ENCODE measurements at regions not wholly inside any gene's neighbourhood (a gene's known extent, or its start where the extent isn't known, plus 50 kb on each side); places are given as distances from the start of the nearest gene placed in this dataset.
"Not testable (repeated sequence)": the region's sequence is repeated elsewhere in the genome, so short reads cannot be mapped to it uniquely, and the experiment has no call there.

GRCh38 chr6:112401083-112401482, 54.0 kb downstream of the RFPL4B start:
- DNase-seq = no peak

- DNase-seq = no peak
Measured at GRCh38 chr6:112407101-112407590, 60.0 kb downstream of the RFPL4B start.

GRCh38 chr6:112408522-112408921, 61.4 kb downstream of the RFPL4B start:
- no peak for DNase-seq

- no peak for DNase-seq
Measured at GRCh38 chr6:112409311-112409710, 62.2 kb downstream of the RFPL4B start.

GRCh38 chr6:112413780-112414179, 66.7 kb downstream of the RFPL4B start:
- no peak for DNase-seq

GRCh38 chr6:112415366-112415765, 68.2 kb downstream of the RFPL4B start:
- no peak for DNase-seq

GRCh38 chr6:112416866-112417265, 69.7 kb downstream of the RFPL4B start:
- DNase-seq = no peak

GRCh38 chr6:112427011-112427410, 79.9 kb downstream of the RFPL4B start:
- not testable (repeated sequence) for DNase-seq

GRCh38 chr6:112427499-112427898, 80.4 kb downstream of the RFPL4B start:
- DNase-seq = no peak

- no peak for DNase-seq
Measured at GRCh38 chr6:112428477-112428876, 81.3 kb downstream of the RFPL4B start.

- DNase-seq = no peak
Measured at GRCh38 chr6:112429226-112429625, 82.1 kb downstream of the RFPL4B start.

GRCh38 chr6:112431803-112432202, 84.7 kb downstream of the RFPL4B start:
- no peak for DNase-seq

- no peak for DNase-seq
Measured at GRCh38 chr6:112432853-112433252, 85.7 kb downstream of the RFPL4B start.

- DNase-seq = no peak
Measured at GRCh38 chr6:112433457-112433856, 86.3 kb downstream of the RFPL4B start.

- DNase-seq = no peak
Measured at GRCh38 chr6:112434896-112435435, 87.8 kb downstream of the RFPL4B start.

- DNase-seq = no peak
Measured at GRCh38 chr6:112437058-112437457, 89.9 kb downstream of the RFPL4B start.

- no peak for DNase-seq
Measured at GRCh38 chr6:112439010-112439409, 91.9 kb downstream of the RFPL4B start.

GRCh38 chr6:112439432-112439831, 92.3 kb downstream of the RFPL4B start:
- no peak for DNase-seq

GRCh38 chr6:112441607-112442006, 94.5 kb downstream of the RFPL4B start:
- no peak for DNase-seq

- no peak for DNase-seq
Measured at GRCh38 chr6:112443179-112444065, 96.3 kb downstream of the RFPL4B start.

GRCh38 chr6:112448786-112449185, 101.7 kb downstream of the RFPL4B start:
- DNase-seq = not testable (repeated sequence)

- no peak for DNase-seq
Measured at GRCh38 chr6:112450663-112451062, 103.5 kb downstream of the RFPL4B start.

GRCh38 chr6:112457886-112458285, 110.8 kb downstream of the RFPL4B start:
- no peak for DNase-seq

GRCh38 chr6:112459758-112460304, 112.7 kb downstream of the RFPL4B start:
- no peak for DNase-seq
